IgD-negative memory B cell (primary cell): ENCODE measurements at regions not wholly inside any gene's neighbourhood (a gene's known extent, or its start where the extent isn't known, plus 50 kb on each side); places are given as distances from the start of the nearest gene placed in this dataset.
"Not testable (repeated sequence)": the region's sequence is repeated elsewhere in the genome, so short reads cannot be mapped to it uniquely, and the experiment has no call there.

Experiments
- H3K27ac Mint-ChIP-seq, 3 donors: one replicate each; pipeline ENCODE4 v1.8.0; 2020 to 2022; ENCODE audit warnings: mild to moderate bottlenecking in 3 of 3, mixed read lengths in 3 of 3, moderate library complexity in 1 of 3
- H3K27me3 Mint-ChIP-seq: one replicate; pipeline ENCODE4 v1.8.0; 2021; ENCODE audit warnings: mixed read lengths
- H3K36me3 Mint-ChIP-seq: one replicate; pipeline ENCODE4 v1.8.0; 2020; ENCODE audit warnings: mild to moderate bottlenecking, mixed read lengths
- H3K4me1 Mint-ChIP-seq, 3 donors: one replicate each; pipeline ENCODE4 v1.8.0; 2020 to 2022; ENCODE audit warnings: mixed read lengths in 3 of 3, mild to moderate bottlenecking in 1 of 3
- H3K4me3 Mint-ChIP-seq, 4 donors: one replicate each; pipeline ENCODE4 v1.8.0; 2020 to 2022; ENCODE audit warnings: mild to moderate bottlenecking in 4 of 4, mixed read lengths in 4 of 4, moderate library complexity in 3 of 4
- H3K9me3 Mint-ChIP-seq, 3 donors: one replicate each; pipeline ENCODE4 v1.8.0; 2020 to 2021; ENCODE audit warnings: mixed read lengths in 3 of 3, mild to moderate bottlenecking in 1 of 3

DNA sequence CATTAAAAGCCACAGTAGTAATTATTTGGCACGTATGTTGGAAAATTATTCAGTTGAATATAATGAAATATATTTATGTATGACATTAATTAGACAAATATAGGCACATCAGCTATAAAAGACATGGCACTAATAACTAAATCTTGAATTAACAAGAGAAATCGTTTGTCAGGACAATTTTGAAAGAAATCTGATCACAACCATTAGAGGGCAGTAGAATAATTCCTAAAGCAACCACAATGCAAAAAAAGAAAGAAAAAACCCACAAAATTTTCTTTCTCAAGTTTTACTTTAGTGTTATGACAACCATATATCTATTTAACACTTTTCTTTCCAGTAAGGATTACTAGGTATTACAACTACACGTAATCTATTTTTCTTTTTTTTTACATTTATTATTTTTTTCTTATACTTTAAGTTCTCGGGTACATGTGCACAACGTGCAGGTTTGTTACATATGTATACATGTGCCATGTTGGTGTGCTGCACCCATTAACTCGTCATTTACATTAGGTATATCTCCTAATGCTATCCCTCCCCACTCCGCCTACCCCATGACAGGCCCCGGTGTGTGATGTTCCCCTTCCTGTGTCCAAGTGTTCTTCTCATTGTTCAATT lies 126.8 kb upstream of the STK17B start:
- peak overlapping the region in 1 of 3 donors; percentile 15 for H3K27ac Mint-ChIP-seq
- not testable (repeated sequence) for H3K4me1 Mint-ChIP-seq, H3K4me3 Mint-ChIP-seq, H3K9me3 Mint-ChIP-seq, H3K27me3 Mint-ChIP-seq, H3K36me3 Mint-ChIP-seq

DNA sequence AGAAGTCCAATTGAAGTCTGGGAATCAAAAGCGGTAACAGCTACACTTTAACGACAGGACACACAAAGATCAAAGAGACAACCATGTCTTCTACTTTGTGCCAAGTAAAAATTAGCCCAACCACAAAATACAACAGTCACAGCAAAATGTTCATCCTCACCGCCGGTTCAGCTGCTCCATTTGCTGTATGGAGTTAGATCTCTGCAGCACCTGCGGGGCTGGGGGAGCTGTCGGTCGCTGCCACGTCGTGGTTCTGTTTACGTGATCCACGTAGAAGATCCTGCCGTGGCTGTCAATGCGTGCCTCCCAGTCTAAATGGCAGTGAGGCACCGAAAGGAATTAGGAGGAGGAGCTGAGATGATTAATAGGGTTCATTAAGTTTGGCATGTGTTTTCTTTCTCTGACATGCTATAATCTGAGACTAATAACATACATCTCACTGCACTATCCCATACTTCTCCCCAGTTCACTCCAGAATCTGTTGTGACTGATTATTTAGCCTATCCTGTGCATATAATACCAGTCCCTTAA lies 136.5 kb upstream of the STK17B start:
- Mint-ChIP-seq H3K4me1 (peaks cover 0 to 5% (median 0%) of the 10 kb centered on the region in 3 donors), H3K36me3 (no peaks in the 10 kb centered on the region), H3K27ac (no peak overlapping the region)

DNA sequence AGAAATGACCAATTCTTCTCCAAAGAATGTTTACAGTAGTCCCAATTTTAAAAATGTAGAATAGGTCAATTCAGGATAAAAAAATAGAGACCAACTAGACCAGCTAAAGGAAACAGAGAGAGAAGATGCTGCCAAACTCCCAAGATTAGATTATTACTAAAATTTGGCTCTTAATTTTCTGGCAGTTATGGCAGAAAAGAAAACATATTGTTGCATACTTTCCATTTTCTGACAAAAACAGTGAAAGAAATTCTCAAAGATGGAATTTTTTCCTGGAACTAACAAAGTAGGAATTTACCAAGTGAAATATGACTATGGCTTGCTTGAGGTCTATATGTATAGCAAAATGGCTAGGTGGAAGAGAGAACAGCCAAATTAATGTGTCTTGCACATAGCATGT lies 138.3 kb upstream of the STK17B start:
- H3K9me3 Mint-ChIP-seq: no peaks in the 10 kb centered on the region
- H3K36me3 Mint-ChIP-seq: no peaks in the 10 kb centered on the region
- peaks cover 1% of the 10 kb centered on the region for H3K27me3 Mint-ChIP-seq
- no peak overlapping the region for H3K27ac Mint-ChIP-seq
- no peaks in the 10 kb centered on the region for H3K4me1 Mint-ChIP-seq
- H3K4me3 Mint-ChIP-seq: no peak overlapping the region

More for the DNA sequence above, 136.5 kb upstream of the STK17B start:
- H3K27me3 Mint-ChIP-seq: peaks cover 1% of the 10 kb centered on the region
- H3K9me3 Mint-ChIP-seq: no peaks in the 10 kb centered on the region
- no peak overlapping the region for H3K4me3 Mint-ChIP-seq

DNA sequence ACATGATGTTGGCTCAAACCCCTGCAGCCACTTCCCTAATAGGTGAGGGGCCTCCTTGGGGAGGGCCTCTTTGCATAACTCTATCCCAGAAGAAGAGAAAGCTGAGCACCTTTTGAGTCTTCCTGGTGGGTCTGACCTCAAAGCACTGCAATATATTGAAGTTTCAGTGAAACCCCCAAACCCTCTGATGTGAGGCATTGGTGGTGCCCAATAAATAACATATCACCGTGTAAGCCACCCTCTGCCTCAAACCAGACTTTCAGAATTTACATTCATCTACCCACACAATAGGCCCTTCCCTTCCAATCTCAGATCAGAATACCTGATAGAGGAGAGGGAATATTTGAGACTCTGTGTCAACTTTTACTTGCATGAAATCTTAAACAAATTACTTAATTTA lies 142.8 kb upstream of the STK17B start:
- H3K27me3 Mint-ChIP-seq: no peaks in the 10 kb centered on the region
- H3K4me1 Mint-ChIP-seq: no peaks in the 10 kb centered on the region
- peaks cover 1% of the 10 kb centered on the region for H3K36me3 Mint-ChIP-seq
- no peak overlapping the region for H3K4me3 Mint-ChIP-seq
- no peak overlapping the region for H3K27ac Mint-ChIP-seq
- H3K9me3 Mint-ChIP-seq: no peaks in the 10 kb centered on the region

- Mint-ChIP-seq H3K27ac (no peak overlapping the region), H3K4me1 (no peaks in the 10 kb centered on the region), H3K36me3 (peaks cover 1% of the 10 kb centered on the region), H3K4me3 (no peak overlapping the region), H3K27me3 (no peaks in the 10 kb centered on the region), H3K9me3 (no peaks in the 10 kb centered on the region)
Measured at GRCh38 chr2:196314780-196315179, 143.4 kb upstream of the STK17B start.

DNA sequence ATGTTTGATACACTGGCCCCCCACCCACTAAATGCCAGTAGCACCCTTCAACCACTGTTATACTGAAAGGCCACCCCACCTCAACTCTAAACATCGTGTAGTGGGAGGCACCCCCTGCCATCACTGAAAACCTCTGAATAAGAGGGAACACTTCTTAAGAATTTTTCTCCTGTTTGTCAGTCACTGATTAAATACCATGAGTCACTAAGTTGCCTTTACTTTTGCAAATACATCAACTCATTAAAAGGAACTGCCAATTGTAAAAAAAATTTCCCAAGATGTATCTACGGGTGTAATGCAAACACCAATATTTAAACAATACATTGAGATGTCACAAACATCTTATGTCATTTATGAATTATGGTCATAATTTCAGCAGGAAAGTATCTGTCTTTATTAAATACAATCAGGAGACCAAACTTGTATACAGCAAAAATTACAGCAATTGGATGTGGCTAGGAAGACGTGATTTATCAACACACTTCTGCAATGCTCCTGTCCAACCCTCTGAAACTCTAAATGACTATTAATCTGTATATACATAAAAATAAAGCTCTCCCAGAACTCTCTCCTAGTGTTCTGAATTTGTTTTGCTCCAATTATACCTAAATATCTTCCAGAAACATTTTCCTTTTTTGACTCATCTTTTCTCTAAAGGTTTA lies 144.1 kb upstream of the STK17B start:
- no peak overlapping the region for H3K27ac Mint-ChIP-seq
- peaks cover 3% of the 10 kb centered on the region for H3K36me3 Mint-ChIP-seq
- no peaks in the 10 kb centered on the region for H3K27me3 Mint-ChIP-seq
- H3K4me3 Mint-ChIP-seq: no peak overlapping the region
- H3K4me1 Mint-ChIP-seq: no peaks in the 10 kb centered on the region
- no peaks in the 10 kb centered on the region for H3K9me3 Mint-ChIP-seq

DNA sequence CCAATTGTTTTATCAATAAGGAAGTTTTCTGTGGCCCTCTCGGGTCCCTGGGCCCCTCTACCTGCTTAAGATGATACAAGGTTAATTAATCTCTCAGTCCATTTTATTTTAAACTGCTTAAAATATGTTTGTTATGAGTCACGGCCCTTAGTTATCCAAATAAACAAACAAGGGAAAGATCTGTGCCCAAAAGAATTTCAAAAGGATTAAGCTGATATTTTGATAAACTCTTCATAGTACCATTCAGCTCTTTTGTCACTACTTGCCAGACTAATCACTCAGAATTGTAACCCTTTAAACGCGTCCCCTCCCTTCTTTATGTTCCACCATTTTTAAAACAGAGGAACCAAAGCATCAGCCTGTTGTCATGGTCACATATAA lies 144.7 kb upstream of the STK17B start:
- Mint-ChIP-seq H3K27ac (no peak overlapping the region), H3K27me3 (no peaks in the 10 kb centered on the region), H3K4me1 (no peaks in the 10 kb centered on the region), H3K4me3 (no peak overlapping the region), H3K36me3 (peaks cover 3% of the 10 kb centered on the region), H3K9me3 (no peaks in the 10 kb centered on the region)

DNA sequence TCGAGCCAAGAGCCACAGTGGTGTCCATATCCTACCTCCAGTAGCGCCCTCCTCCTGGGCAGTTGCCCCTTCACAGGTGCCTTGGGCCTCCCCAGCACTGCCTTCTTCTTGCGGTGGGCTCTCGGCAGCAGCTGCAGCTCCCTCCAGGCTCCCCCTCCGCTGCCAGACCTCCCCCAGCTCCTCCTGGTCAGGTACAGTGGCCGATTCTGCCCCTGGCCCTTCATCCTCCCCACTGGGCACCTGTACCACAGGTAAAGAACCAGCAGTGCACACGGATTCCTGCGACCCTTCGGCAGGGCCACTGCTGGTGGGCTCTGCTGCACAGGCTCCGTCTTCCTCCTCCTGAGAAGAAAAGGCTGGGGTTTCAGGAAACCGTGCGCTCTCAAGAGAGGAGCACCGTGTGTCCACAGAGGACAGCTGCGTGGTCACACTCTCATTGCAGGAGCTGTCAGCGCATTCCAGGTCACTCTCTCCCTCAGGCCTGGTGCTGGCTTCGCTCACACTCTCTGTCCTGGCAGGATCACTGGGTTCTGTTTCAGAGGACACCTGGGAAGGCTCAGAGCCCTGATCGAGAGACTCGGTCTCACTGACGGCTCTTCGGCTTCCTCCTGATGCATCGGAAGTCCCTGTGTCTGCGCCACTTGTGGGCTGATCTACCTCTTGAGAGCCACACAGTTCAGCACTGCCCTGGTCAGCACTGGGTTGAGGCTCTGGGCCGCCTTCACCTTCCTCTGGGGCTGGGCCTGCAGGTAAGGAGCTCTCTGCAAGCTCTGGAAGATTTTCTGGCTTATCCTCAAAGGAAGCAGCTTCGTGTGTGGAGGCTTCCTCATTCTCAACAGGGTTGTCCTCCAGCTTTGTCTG lies 147.4 kb upstream of the STK17B start:
- Mint-ChIP-seq H3K36me3 (peaks cover 3% of the 10 kb centered on the region), H3K4me3 (no peak overlapping the region), H3K27ac (peak overlapping the region in 1 of 3 donors; percentile 79), H3K9me3 (no peaks in the 10 kb centered on the region), H3K4me1 (no peaks in the 10 kb centered on the region), H3K27me3 (no peaks in the 10 kb centered on the region)

DNA sequence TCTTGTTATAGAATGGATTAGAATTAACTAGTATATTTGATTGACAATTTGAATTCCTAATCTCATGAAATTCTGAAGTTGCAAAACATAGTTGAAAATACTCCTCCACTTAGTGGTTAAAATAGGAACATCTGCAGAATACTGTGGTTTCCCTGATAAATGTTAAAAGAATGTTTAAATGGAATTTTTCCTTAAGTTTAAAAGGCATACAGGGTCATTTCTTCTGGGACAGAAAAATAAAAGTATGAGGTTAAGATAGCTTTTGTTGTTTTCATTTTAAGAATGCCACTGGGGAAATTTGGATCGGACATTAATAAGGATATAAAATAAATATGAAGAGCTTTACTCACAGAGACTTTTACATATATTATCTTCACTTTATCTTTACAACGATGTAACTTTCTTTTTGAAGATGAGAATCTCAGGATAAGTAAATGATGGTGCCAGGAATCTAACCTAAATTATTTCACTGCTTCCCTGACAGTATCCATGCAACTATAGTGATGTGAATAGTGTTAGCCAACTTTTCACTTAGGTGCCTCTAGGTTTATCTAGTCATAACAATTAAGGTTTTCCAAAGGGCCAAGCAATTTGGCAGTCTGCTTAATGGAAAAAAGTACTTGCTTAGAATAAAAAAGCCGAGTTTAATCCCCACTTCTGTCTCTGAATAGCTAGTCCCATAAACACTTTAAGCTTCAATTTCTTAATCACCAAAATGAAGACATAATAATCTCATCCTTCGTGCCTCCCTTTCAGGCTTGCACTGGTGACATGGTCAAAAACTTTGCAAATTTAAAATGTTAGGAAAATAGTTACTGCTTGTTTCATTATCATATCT lies 151.8 kb upstream of the STK17B start:
- Mint-ChIP-seq H3K4me3 (no peak overlapping the region), H3K27me3 (peaks cover 3% of the 10 kb centered on the region)

DNA sequence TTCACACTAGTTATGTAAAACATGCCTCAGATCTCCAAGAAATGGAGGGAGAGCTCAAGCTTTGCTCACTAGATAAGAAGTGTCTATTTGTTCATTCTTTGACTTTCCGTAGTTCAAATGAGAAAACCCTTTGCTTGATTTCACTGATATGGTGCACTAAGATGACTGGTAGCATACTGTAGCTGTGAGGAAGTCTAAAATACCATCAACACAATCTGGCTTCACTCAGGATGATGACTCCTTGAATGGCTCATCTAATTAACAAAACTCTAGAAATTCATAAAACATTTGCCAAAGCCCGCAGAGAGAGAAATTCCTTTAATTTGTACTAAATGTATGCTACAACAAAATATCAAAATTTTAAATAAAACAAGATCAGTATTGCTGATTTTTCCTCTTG lies 152.8 kb upstream of the STK17B start:
- Mint-ChIP-seq H3K4me3 (no peak overlapping the region), H3K27me3 (peaks cover 3% of the 10 kb centered on the region), H3K27ac (no peak overlapping the region), H3K36me3 (peaks cover 2% of the 10 kb centered on the region), H3K9me3 (no peaks in the 10 kb centered on the region), H3K4me1 (no peaks in the 10 kb centered on the region)

More for the DNA sequence above, 151.8 kb upstream of the STK17B start:
- Mint-ChIP-seq H3K4me1 (no peaks in the 10 kb centered on the region), H3K9me3 (no peaks in the 10 kb centered on the region), H3K36me3 (peaks cover 2% of the 10 kb centered on the region), H3K27ac (no peak overlapping the region)

DNA sequence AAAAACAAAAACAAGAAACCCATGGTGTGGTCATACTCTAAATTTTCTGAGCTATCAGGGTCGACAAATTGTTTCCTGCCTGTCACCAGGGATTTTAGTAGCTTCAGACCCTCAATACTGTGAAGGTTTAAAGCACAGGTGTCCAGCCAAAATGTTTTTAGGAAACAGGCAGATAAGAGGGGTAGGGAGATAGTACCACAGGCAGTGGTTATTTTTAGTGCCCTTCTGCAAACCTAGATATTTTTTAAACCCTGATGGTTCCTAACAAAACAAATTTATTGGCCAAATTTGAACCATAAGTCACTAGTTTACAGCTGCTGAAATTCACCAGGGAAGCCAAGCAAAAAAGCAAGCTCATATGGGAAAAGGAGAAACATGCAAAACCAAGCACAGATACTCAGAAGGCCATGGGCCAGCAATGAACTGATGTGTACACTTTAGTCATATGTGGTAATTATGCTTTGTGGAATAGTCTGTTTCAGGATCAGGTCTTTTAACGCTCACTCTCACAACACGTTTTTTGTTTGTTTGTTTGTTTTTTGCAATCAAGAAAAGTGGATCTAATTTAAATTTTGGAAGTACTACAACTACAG lies 156.8 kb upstream of the STK17B start:
- Mint-ChIP-seq H3K27ac (no peak overlapping the region), H3K4me1 (peaks cover 0 to 1% (median 0%) of the 10 kb centered on the region in 3 donors), H3K36me3 (no peaks in the 10 kb centered on the region), H3K4me3 (no peak overlapping the region), H3K27me3 (peaks cover 3% of the 10 kb centered on the region), H3K9me3 (no peaks in the 10 kb centered on the region)

- H3K27me3 Mint-ChIP-seq: peaks cover 2% of the 10 kb centered on the region
- no peak overlapping the region for H3K27ac Mint-ChIP-seq
- no peaks in the 10 kb centered on the region for H3K36me3 Mint-ChIP-seq
Measured at GRCh38 chr2:196329959-196330358, 158.6 kb upstream of the STK17B start.

GRCh38 chr2:196330645-196331044 lies 159.3 kb upstream of the STK17B start:
- Mint-ChIP-seq H3K27me3 (peaks cover 1% of the 10 kb centered on the region), H3K27ac (no peak overlapping the region), H3K9me3 (no peaks in the 10 kb centered on the region)

More at GRCh38 chr2:196329959-196330358, 158.6 kb upstream of the STK17B start:
- Mint-ChIP-seq H3K4me1 (peaks cover 0 to 1% (median 0%) of the 10 kb centered on the region in 3 donors), H3K9me3 (no peaks in the 10 kb centered on the region), H3K4me3 (no peak overlapping the region)

GRCh38 chr2:196331143-196331542 lies 159.8 kb upstream of the STK17B start:
- H3K36me3 Mint-ChIP-seq: no peaks in the 10 kb centered on the region
- no peak overlapping the region for H3K27ac Mint-ChIP-seq
- no peak overlapping the region for H3K4me3 Mint-ChIP-seq
- H3K9me3 Mint-ChIP-seq: no peaks in the 10 kb centered on the region
- peaks cover 0 to 2% (median 1%) of the 10 kb centered on the region in 3 donors for H3K4me1 Mint-ChIP-seq
- peaks cover 1% of the 10 kb centered on the region for H3K27me3 Mint-ChIP-seq

More at GRCh38 chr2:196330645-196331044, 159.3 kb upstream of the STK17B start:
- H3K4me1 Mint-ChIP-seq: peaks cover 0 to 1% (median 0%) of the 10 kb centered on the region in 3 donors
- H3K36me3 Mint-ChIP-seq: no peaks in the 10 kb centered on the region
- H3K4me3 Mint-ChIP-seq: no peak overlapping the region
